Stimulated activated CD4-positive, alpha-beta T cell treated with anti-CD3 and anti-CD28 coated beads, Interleukin-12 subunit alpha, Interleukin-12 subunit beta, amount 100 ng/mL, for 24 hours (primary cell): ENCODE measurements at regions not wholly inside any gene's neighbourhood (a gene's known extent, or its start where the extent isn't known, plus 50 kb on each side); places are given as distances from the start of the nearest gene placed in this dataset.

Source experiments
- DNase-seq, 2 experiments: peaks; one replicate each; pipeline ENCODE4 v3.0.0-alpha.2; 2020; ENCODE audit warnings: low read depth in 2 of 2

- no peak for DNase-seq
These were observed 310.3 kb upstream of the HS6ST1 start for GRCh38 chr2:128628996-128629395.

GRCh38 chr2:128630974-128631697 lies 312.5 kb upstream of the HS6ST1 start:
- DNase-seq, result no peak

- no peak for DNase-seq
These were observed 313.2 kb upstream of the HS6ST1 start for GRCh38 chr2:128631698-128632500.

- no peak for DNase-seq
These were observed 313.8 kb upstream of the HS6ST1 start for GRCh38 chr2:128632501-128632800.

GRCh38 chr2:128633501-128633900 lies 314.8 kb upstream of the HS6ST1 start:
- DNase-seq, result no peak

- no peak for DNase-seq
These were observed 316.8 kb upstream of the HS6ST1 start for GRCh38 chr2:128635361-128635900.

GRCh38 chr2:128636802-128637147 lies 318.1 kb upstream of the HS6ST1 start:
- DNase-seq, result no peak

GRCh38 chr2:128637481-128638155 lies 318.9 kb upstream of the HS6ST1 start:
- no peak for DNase-seq

- no peak for DNase-seq
These were observed 319.9 kb upstream of the HS6ST1 start for GRCh38 chr2:128638341-128639119.

GRCh38 chr2:128639120-128639477 lies 320.4 kb upstream of the HS6ST1 start:
- no peak for DNase-seq

GRCh38 chr2:128639693-128640092 lies 321.0 kb upstream of the HS6ST1 start:
- DNase-seq, result no peak

GRCh38 chr2:128640166-128640844 lies 321.6 kb upstream of the HS6ST1 start:
- DNase-seq, result no peak

GRCh38 chr2:128640845-128641360 lies 322.2 kb upstream of the HS6ST1 start:
- DNase-seq, result no peak

GRCh38 chr2:128641421-128642080 lies 322.9 kb upstream of the HS6ST1 start:
- no peak for DNase-seq

GRCh38 chr2:128642316-128642715 lies 323.6 kb upstream of the HS6ST1 start:
- no peak for DNase-seq

GRCh38 chr2:128642821-128643220 lies 324.2 kb upstream of the HS6ST1 start:
- DNase-seq, result no peak

GRCh38 chr2:128643221-128644065 lies 324.8 kb upstream of the HS6ST1 start:
- no peak for DNase-seq

- DNase-seq, result no peak
These were observed 325.5 kb upstream of the HS6ST1 start for GRCh38 chr2:128644156-128644555.

- no peak for DNase-seq
These were observed 326.1 kb upstream of the HS6ST1 start for GRCh38 chr2:128644718-128645256.
